HG03342 (cell line): ENCODE measurements at regions not wholly inside any gene's neighbourhood (a gene's known extent, or its start where the extent isn't known, plus 50 kb on each side); places are given as distances from the start of the nearest gene placed in this dataset.

ENCODE experiments used
- ATAC-seq: cut with Tn5 transposase; IDR thresholded peaks from one replicate; pipeline ENCODE4 v1.9.1; 2021; ENCODE audit warnings: mild to moderate bottlenecking, moderate library complexity; ENCODE audit not compliant: unreplicated experiment

DNA sequence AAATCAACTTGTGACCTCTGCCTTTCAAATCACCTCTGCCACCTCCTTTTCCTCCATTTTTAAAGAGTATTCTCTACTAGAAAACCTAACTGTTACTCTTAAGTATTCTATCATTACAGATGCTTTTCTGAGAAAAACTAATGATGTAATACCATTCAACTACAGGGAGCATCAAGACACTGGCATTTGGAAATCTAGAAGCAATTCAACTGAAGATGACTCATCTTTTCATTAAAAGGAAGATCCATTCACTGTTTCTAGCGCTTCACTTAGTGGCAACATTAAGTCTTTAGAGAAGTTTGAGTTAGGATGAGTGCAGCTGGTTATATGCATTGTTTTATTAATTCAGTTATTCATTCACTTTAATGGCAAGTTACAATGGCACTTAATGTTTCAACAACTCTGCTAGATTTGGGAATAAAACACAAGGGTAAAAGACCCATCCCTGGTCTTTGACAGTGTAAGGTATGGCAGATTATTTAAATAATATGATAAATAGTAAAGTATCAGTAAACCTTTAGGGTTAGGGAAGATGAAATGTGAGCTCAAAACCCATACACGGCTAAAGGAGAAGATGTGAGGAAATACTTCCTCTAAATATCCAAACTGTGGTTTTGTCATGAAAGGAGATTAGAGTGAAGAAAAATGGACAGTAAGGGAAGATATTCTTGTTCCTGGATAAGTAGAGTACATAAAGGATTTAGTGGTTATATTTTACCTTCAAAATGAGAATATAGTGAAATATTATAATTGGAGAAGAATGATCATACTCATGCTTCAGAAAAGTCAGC is 61.7 kb downstream of the KCNJ2 start:
- no peak for ATAC-seq

DNA sequence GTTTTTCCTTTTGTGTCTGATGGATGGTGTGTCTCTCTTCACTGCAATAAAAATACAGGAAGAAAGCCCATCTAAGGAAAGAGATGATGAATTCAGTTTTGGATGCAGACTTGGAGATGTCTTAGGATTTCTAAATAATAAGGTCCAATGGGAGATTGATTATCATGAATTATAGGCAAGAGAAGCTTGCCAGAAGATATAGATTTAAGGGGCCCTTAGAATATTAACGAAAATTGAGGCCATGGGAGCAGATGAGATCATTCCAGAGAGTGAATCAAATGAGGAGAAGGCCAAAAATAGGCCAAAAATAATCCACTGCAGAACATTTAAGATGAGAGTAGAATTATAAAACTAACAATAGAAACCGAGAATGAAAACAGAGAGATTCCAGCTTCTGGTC is 63.1 kb downstream of the KCNJ2 start:
- ATAC-seq = no peak

DNA sequence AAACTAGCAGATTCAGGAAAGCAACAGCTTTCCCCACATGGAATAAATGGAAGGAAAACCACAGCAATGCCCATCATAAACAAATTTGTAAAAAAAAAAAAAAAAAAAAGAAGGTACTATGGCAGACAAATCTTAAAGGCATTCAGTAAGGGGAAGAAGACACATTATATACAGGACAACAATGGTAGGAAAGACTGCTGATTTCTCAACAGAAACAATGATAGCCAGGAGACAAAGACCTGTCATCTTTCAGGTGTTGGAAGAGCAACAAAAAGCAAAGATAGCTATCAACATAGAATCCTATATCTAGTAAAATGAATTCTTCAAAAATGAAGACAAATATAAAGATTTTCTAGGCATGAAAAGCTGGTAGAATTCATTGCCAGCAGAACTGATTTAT is 65.9 kb downstream of the KCNJ2 start:
- no peak for ATAC-seq

DNA sequence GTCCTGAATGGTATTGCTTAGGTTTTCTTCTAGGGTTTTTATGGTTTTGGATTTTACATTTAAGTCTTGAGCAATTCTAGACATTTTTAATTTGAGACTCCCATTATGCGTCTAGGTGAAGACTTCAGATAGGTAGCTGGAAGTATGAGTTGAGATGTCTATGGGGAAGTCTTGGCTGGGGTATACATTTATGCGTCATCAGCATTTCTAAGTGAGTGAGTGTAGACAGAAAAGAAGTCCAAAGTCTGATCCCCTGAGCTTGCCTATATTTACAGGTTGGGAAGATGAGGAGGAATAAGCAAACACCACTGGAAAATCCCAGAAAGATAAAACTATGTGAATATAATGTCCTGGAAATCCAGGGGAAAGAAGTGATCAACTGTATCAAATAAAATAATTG is 68.9 kb downstream of the KCNJ2 start:
- ATAC-seq = no peak

DNA sequence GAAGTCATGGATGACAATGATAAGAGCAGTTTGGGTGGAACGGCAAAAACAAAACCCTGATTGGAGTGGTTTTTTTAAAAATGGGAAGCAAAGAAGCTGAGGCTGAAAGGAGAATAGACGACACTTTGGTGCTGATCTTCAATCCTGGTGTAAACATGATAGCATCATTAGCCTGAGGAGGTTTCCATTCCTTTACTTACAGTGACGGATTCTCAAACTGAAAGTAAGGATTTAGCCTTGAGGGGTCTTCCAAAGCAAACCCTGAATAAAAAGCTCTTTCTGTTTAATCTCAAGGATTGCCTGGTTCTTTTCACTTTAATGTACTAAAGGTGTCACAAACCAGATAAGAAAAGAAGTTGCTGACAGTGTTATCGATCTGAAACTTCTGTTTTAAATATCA is 69.3 kb downstream of the KCNJ2 start:
- no peak for ATAC-seq

DNA sequence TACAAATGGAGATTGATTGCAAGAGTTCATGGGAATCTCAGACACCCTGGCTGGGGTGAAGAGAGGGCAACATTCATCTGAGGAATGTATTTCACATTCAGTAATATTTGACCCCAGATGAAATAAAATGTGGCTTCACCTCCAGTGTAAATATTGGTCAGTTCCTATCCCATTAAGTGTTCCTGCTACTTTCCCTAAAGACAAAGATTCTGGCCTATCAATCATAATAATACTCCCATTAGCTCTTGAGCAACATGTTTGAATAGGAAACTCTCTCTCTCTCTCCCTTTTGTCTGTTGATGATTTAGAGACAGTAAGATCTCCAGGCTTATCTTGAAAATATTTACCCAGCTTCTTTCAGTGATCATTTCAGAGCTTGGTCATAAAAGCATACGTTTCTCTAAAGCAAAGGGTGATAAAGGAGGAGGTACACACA is 70.1 kb downstream of the KCNJ2 start:
- ATAC-seq = no peak

DNA sequence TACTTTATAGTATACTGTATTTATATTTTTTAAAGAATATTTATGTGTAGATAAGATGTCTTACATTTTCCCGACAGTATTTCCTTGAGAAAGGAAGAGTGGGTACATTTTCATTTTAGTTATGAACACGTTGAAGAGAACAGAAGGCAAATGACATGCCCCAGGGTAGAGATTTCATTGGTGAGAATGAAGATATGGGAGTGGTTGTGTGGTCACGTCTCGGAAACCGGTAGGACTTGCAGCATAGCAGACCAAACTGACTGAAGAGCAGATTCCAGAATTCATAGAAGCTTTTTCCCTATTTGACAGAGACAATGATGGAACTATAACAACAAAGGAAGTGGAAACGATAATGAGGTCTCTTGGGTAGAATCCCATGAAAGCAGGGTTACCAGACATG is 71.7 kb downstream of the KCNJ2 start:
- ATAC-seq = no peak

DNA sequence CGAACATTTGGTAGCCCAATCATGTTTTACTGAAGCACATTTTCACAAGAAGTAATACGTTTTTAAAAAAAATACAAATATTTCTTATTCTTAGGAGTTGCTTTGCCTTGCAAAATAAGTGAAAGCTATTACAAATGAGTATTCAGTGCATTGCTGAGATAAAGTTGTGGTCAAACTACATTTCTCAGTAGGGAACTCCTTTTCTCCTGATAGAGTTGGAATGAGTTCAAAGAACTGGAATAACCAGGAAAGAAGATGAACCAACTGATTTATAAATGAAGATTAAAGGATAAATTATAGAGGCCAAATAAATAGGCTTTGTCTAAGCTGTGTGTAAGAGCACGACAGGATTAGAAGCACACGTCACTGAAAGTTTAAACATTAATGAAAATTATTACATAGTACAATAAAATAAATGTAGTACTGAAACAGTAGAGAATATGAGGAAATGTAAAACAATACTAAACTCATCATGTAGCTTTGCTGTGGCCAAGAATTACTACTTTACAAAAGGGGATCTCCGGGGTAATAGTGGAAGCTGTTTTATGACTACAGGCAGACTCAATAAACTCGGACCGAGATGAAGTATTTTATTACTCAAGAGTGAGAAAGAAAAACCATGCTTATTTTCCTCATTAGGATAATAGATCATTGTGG is 73.6 kb downstream of the KCNJ2 start:
- no peak for ATAC-seq

DNA sequence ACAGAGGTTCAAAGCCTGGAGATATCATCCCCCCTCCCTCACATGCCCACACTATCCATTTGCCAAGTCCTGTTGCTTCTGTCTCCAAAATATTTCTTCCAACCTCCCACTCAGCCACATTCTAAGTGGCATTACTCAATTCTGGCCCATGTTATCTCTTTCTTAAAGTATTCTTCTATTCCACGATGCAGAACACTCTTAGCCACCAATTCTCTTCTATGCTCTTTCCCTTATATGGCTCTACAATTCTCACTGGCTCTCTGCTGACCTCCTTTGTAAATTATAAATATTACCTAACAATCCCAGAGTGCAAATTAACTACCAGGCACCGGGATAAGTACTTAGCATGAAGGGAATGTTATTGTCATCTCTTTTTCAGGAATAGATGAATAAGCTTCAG is 82.4 kb downstream of the KCNJ2 start:
- no peak for ATAC-seq

DNA sequence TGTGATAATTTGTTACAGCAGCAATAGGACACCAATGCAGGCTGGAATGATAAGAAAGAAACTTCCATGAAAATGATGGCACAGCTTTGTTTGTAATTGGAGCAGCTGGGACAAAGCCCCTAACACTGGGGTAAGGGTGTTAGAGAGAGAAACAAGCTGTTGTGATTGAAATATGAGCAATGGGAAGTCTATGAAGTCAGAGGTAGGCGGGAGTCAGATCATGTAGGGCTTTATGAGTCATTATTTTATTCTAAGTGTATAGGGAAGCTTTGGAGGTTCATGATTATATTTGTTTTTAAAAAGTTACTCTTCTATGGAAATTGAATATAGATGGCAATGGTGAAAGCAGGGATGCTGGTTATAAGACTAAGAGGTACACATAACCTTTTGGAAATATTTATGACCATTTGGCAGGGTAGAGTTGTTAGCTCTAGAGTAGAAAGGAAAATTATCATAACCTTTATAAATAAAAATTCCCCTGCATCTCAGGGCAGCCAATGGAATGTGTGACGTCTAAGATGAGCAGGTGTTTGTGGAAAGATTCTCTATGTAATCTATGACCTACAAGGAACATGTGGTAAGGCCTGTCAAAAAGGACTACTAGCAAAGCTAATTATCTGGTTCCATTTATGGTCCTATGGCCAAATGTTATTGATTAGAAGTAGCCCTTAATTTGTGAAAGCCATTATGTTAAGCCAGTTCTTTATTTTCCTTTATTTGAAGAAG is 85.6 kb downstream of the KCNJ2 start:
- no peak for ATAC-seq

DNA sequence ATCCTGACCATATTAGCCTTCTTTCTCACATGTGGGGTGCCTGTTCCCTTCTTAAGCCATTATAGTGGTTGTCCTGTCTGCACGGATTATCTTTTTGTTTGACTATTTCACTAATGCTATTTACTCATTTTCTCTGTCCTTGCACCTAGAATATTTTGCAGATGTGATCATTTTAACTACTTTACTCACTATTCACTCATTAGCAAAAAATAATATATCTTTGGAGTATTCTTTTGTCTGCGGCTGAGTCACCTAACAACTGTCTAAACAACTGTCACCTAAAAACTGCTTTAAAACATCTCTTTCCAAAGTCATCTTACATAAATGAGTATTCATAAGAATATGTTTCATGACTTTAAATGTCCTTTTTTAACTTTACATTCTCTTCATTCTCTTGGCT is 87.4 kb downstream of the KCNJ2 start:
- no peak for ATAC-seq

DNA sequence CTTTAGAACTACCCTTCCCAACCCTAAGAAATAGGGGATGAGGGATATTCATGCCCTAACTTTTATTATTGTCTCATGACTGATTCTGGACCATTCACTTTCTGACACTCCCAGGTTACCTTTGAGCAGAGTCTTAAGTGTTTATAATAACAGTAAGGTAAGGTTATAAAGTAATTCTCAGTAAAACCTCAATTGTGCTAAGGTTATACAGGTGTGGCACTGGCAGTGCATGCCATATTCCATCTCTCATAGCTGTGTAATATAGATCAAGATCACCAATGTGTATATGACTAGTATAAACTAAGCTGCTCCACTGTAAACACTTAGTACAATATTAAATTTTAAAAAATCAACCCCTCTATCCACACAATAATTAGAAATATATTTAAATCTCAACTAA is 89.1 kb downstream of the KCNJ2 start:
- no peak for ATAC-seq

DNA sequence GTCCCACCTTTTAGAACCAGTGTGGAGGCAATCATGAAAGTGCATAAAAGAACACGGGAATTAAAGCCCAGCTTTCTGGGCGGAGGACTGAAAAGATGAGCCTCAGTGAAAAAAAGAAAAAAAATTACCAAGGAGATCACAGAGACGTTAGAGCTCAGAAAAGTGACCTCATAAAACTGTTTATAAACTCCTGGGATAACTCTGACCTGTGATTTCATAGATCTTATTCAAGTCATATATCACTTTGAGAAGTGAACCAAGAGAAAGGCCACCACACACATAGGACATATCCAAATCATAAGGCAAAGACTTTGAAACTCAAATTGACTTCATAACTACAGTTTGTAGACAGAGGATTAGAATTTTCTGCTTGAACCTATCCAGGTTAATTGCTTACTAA is 90.1 kb downstream of the KCNJ2 start:
- no peak for ATAC-seq

DNA sequence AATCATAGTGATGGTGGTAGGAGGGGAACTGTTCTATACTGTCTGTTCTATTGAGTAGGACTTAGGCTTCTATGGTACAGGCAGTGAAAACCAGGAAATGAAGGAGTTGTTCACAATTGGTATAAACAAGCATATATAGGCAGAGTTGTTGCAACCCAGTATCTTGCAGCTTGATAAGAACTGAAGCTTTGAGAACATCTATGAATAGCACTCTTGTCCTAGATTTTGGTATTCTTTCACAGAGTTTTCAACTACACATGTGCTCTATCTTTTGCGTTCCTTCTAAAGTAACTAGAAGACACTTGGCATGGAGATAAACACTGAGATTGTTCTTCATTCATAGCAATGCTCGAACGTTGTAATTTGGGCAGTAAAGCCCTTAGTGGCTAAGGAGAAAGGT is 91.8 kb downstream of the KCNJ2 start:
- no peak for ATAC-seq

DNA sequence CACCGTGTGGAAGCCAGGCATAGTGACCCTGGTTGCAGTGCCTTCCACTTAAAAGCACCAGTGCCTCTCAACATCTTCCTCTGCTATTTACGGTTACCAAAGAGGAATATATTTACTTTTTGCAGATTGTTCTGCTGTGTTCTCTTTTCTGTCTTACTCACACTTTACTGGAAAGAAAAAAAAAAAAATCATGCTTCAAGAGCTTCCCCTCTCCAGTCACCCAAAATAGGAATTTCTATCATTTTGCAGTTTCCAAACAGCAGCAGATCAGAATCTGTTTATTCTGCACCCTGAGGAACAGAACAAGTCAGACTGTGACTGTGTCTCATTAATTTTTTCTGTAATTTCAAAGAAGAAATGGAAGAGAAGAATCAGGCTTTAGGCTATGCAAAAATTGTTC is 96.1 kb downstream of the KCNJ2 start:
- no peak for ATAC-seq

DNA sequence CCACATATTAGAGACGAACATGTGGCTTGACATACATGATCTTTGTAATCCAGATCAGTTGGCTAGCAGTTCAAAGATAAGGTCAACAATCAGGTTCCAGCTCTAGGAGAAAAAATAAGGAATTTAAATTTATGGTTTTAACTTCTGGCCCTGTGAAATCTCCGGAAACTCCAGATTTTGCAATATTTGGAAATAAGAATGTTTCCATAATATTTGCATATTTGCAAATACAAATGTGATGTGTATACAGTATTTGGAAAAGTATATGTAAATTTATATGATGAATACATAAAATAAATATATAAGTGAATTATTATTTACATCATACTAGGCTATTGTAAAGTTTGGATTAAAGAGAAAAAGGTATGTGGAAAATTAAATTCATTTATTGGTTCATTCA is 97.1 kb downstream of the KCNJ2 start:
- ATAC-seq = no peak

DNA sequence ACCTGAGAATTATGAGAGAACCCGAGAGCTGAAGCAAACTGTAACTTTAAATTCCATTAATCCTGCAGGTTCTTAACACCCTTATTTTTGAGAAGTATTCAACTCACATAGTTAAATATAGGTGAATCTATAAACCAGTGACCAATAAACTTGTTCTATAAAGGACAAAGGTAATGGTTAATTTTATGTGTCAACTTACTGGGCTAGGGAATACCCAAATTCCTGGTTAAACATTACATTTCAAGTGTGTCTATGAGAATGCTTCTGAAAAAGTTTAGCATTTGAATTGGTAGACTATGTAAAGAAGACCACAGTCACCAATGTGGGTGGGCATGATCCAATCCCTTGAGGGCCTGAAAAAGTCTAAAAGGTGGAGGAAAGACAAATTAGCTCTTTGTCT is 99.1 kb downstream of the KCNJ2 start:
- ATAC-seq = no peak

DNA sequence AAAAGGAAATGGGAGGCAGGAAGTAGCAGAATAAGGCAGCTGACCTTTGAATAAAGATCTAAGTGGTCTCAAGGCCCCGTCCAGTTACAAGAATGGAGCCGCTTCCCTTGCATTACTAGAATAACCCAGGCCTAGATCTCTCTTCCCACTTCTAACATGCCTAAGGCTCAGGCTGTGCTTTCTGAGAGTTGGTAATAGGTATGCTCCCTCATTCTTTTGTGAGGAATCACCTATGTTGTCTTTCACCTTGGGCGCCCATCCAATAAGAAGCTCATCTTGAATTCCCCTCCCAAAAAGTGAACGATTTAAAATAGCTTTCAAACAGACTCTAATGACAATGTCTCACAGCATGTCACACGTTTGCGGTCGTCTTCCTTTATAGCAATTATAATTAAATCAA is 101.2 kb downstream of the KCNJ2 start:
- ATAC-seq = no peak

DNA sequence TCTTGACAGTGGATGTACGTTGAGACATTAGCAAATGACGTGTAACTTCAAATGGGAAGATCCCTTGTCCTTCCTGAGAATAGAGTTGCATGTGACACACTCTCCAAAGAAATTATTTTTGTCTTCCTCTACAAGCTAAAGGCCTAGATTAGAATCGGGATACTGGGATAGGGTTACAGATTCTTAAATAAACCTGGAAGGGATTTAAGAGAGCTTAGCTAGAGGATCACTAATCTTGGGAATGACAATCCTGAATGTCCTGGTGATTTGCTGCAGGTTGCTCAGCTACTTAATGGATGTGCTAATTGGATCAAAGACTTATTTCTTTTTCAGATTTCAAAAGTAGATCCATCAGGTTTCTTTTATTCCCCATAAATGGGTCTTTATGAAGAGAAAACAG is 101.9 kb downstream of the KCNJ2 start:
- ATAC-seq = no peak

DNA sequence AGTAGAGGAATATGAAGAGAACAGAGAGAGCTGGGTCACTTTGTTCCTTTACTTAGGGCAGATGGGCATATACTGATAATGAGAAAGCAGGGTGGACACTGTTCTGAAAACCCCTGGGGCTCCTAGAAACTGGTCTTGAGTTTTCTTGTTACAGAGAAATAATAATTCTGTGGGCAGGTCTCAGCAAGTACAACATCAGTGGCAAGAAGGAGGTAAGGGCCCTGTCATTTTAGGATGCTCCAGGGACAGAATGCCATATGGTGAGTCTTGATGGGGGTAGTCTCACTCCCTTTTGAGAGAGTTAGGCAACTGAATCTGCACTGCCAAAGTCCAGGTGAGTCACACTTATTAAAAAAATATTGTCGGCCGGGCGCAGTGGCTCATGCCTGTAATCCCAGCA is 102.3 kb downstream of the KCNJ2 start:
- ATAC-seq = no peak

DNA sequence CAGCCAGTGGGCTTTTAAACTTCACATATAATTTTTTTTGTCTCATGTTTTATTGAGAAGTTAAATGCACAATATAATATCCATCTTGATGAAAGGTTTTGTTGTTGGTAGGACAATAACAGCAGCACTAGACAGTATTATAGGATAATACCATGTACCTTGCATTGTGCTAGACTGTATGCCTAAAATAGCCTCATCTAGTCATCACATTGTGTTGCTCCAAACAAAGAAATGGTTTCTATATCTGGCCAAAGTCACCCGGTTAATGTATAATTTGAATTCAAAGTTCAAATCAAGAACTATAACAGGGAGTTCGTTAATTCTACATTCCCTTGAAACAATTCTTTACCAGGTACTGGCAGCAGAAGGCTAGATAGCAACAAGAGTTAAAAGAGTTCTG is 104.9 kb downstream of the KCNJ2 start:
- ATAC-seq = no peak

DNA sequence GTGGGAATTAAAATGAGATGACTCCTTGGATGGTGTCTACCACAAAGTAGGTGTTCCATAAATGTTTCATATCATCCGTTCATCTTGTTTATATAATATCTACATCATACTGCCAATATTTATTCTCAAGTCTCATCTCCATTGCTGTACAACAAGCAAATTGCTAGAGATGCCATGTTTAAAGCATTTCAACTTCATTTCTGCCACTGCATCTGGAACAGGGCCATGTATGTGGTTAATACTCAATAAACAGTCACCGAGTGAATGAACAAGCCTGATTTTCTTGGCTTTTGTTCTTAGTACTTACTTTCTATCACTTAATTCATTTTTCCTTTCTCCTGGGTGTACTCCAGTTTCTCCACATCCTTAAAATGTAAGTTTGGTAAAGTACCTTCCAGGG is 107.6 kb downstream of the KCNJ2 start:
- ATAC-seq = no peak
